Psoas muscle (tissue), 7 donors: ENCODE measurements at regions not wholly inside any gene's neighbourhood (a gene's known extent, or its start where the extent isn't known, plus 50 kb on each side); places are given as distances from the start of the nearest gene placed in this dataset.

ENCODE experiments used
- ATAC-seq, 4 donors: fragments of 200-7000 bp; cut with Tn5 transposase; one replicate each; pipeline ENCODE4 v1.9.1; 2020; ENCODE audit warnings: moderate library complexity in 3 of 4, mild to moderate bottlenecking in 2 of 4
- DNase-seq, 2 donors: peaks; one replicate each; pipeline ENCODE4 v3.0.0-alpha.2; 2020
- H3K27ac ChIP-seq: fragments of 200-600 bp; one replicate; pipeline ENCODE4 v1.8.0; 2022
- H3K27me3 ChIP-seq, 3 donors: fragments of 200-600 bp in 1 of 3; one replicate each; pipeline versions ENCODE4 v1.6.1 to v1.8.0; 2013 to 2022; ENCODE audit warnings: low read length in 2 of 3, mild to moderate bottlenecking in 2 of 3, moderate library complexity in 1 of 3; ENCODE audit not compliant: insufficient read depth in 3 of 3
- H3K36me3 ChIP-seq, 2 donors: fragments of 200-600 bp in 1 of 2; one replicate each; pipeline versions ENCODE4 v1.6.1 to v1.8.0; 2013 to 2022; ENCODE audit warnings: low read depth in 1 of 2, mild to moderate bottlenecking in 1 of 2, moderate library complexity in 1 of 2; ENCODE audit not compliant: insufficient read depth in 1 of 2
- H3K4me1 ChIP-seq: fragments of 200-600 bp; one replicate; pipeline ENCODE4 v1.8.0; 2022
- H3K4me3 ChIP-seq: fragments of 200-600 bp; one replicate; pipeline ENCODE4 v1.8.0; 2022; ENCODE audit warnings: mild to moderate bottlenecking
- H3K9me3 ChIP-seq: fragments of 200-600 bp; one replicate; pipeline ENCODE4 v1.8.0; 2022
- CTCF ChIP-seq: fragments of 200-600 bp; IDR thresholded peaks from one replicate; pipeline ENCODE4 v1.8.0; 2022; ENCODE audit warnings: antibody characterized with exemption
- WGBS, 3 donors: extraction: QIAGEN DNeasy Blood & Tissue Kit; methylation state at CpG; one replicate each; pipeline versions ENCODE4 v1.1.6 to v1.1.7; 2013; 5-methylcytosine and 5-hydroxymethylcytosine counted together
- intact Hi-C, 2 donors: fragments of 100-400 bp; cut with DNase I; formaldehyde crosslinking; loops; one replicate each; pipeline versions ENCODE4 v1.11.0 to v1.14.2; 2022
- donor health status: healthy with polysubstance abuse.
- donor health status: DM: no; HTN: no; CAD: no; lungs with moderate emphysema.
- donor health status: Bipolar disorder and iron deficiency.
- donor health status: healthy.
- donor health status: DM: yes; HTN: yes; CAD: no.
- donor health status: DM: no; HTN: no; CAD: no.
- donor health status: DM: yes; HTN: yes; CAD: no.

- Histone ChIP-seq H3K27ac (no peak overlapping the region), H3K4me1 (no peaks in the 10 kb centered on the region), H3K9me3 (no peaks in the 10 kb centered on the region), H3K36me3 (no peaks in the 10 kb centered on the region), H3K4me3 (no peak overlapping the region), H3K27me3 (no peaks in the 10 kb centered on the region)
- no peak for TF ChIP-seq CTCF
- DNase-seq (no peak), ATAC-seq (no peak)
- 67 to 77% (median 71%) methylated on average over 1 of the region's 1 CpG for WGBS, 3 donors
- intact Hi-C loops, result no loop called here
These were observed 435.3 kb downstream of the ZIC3 start for GRCh38 chrX:138001226-138001625.

- no peak for TF ChIP-seq CTCF
- Histone ChIP-seq H3K4me1 (no peaks in the 10 kb centered on the region), H3K36me3 (no peaks in the 10 kb centered on the region), H3K27me3 (no peaks in the 10 kb centered on the region), H3K4me3 (no peak overlapping the region), H3K9me3 (no peaks in the 10 kb centered on the region), H3K27ac (no peak overlapping the region)
- WGBS, 3 donors, result 76 to 93% (median 83%) methylated on average over 4 of the region's 4 CpGs
- intact Hi-C loops, result no loop called here
- ATAC-seq (no peak), DNase-seq (no peak)
These were observed 440.3 kb downstream of the ZIC3 start for GRCh38 chrX:138006180-138006579.

- Histone ChIP-seq H3K4me3 (no peak overlapping the region), H3K36me3 (no peaks in the 10 kb centered on the region), H3K4me1 (no peaks in the 10 kb centered on the region), H3K27ac (no peak overlapping the region), H3K27me3 (no peaks in the 10 kb centered on the region), H3K9me3 (no peaks in the 10 kb centered on the region)
- TF ChIP-seq CTCF, result no peak
- DNase-seq (no peak), ATAC-seq (no peak)
- intact Hi-C loops, result no loop called here
- 9 to 21% (median 13%) methylated on average over 5 of the region's 5 CpGs for WGBS, 3 donors
These were observed 442.4 kb downstream of the ZIC3 start for GRCh38 chrX:138008281-138008680.

- no peak for ATAC-seq
- H3K27me3 ChIP-seq, result no peaks in the 10 kb centered on the region
These were observed 445.5 kb downstream of the ZIC3 start for GRCh38 chrX:138011468-138011867.

More at GRCh38 chrX:138011468-138011867, 445.5 kb downstream of the ZIC3 start:
- intact Hi-C loops, result no loop called here
- no peaks in the 10 kb centered on the region for H3K9me3 ChIP-seq
- H3K4me1 ChIP-seq, result no peaks in the 10 kb centered on the region
- no peak overlapping the region for H3K27ac ChIP-seq
- no peaks in the 10 kb centered on the region for H3K36me3 ChIP-seq
- TF ChIP-seq CTCF, result no peak
- 73 to 81% (median 75%) methylated on average over 2 of the region's 2 CpGs for WGBS, 3 donors
- DNase-seq, result no peak
- no peak overlapping the region for H3K4me3 ChIP-seq
